Astrocyte of the cerebellum (primary cell): ENCODE measurements at regions not wholly inside any gene's neighbourhood (a gene's known extent, or its start where the extent isn't known, plus 50 kb on each side); places are given as distances from the start of the nearest gene placed in this dataset.

Experiments
- DNase-seq: peaks from one replicate; pipeline ENCODE4 v3.0.0-alpha.2; 2011; ENCODE audit warnings: low read depth
- H3K4me3 ChIP-seq: 2 replicates; pipeline ENCODE4 v1.5.1; 2011; ENCODE audit warnings: mild to moderate bottlenecking, low read depth, low read length, moderate library complexity
- in situ Hi-C: cut with HindIII; loops from 2 replicates; pipeline ENCODE4 v1.10.0; 2017; ENCODE audit warnings: low sequenced_read_pairs
- TF ChIP-seq, protein P1 (sequence below): IDR thresholded peaks from 2 replicates; pipeline ENCODE4 v1.5.1; 2012; ENCODE audit warnings: low read length, low read depth, moderate library complexity, mild to moderate bottlenecking; ENCODE audit errors: missing control alignments

DNA sequence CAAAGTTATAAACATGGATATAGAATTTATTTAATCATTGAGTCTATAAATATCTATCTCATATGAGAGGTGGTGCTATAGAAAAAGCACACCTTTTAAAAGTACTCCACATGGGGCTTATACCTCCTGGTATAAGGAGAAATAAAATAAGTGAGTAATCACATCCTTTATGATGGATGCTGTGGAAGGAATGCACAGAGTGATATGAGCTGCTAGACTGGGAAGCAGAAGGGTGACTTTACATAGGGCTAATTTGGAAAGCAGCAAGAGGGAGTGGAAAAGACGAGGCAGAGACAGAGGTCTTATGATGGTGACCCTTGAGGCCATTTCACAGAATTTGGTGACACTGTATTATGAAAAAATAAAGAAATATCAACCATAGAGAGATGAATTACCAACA lies 59.4 kb upstream of the AHR start:
- TF ChIP-seq, protein P1, sequence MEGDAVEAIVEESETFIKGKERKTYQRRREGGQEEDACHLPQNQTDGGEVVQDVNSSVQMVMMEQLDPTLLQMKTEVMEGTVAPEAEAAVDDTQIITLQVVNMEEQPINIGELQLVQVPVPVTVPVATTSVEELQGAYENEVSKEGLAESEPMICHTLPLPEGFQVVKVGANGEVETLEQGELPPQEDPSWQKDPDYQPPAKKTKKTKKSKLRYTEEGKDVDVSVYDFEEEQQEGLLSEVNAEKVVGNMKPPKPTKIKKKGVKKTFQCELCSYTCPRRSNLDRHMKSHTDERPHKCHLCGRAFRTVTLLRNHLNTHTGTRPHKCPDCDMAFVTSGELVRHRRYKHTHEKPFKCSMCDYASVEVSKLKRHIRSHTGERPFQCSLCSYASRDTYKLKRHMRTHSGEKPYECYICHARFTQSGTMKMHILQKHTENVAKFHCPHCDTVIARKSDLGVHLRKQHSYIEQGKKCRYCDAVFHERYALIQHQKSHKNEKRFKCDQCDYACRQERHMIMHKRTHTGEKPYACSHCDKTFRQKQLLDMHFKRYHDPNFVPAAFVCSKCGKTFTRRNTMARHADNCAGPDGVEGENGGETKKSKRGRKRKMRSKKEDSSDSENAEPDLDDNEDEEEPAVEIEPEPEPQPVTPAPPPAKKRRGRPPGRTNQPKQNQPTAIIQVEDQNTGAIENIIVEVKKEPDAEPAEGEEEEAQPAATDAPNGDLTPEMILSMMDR: no peak
- no peak overlapping the region for H3K4me3 ChIP-seq
- DNase-seq: no peak
- in situ Hi-C loops: no loop called here

DNA sequence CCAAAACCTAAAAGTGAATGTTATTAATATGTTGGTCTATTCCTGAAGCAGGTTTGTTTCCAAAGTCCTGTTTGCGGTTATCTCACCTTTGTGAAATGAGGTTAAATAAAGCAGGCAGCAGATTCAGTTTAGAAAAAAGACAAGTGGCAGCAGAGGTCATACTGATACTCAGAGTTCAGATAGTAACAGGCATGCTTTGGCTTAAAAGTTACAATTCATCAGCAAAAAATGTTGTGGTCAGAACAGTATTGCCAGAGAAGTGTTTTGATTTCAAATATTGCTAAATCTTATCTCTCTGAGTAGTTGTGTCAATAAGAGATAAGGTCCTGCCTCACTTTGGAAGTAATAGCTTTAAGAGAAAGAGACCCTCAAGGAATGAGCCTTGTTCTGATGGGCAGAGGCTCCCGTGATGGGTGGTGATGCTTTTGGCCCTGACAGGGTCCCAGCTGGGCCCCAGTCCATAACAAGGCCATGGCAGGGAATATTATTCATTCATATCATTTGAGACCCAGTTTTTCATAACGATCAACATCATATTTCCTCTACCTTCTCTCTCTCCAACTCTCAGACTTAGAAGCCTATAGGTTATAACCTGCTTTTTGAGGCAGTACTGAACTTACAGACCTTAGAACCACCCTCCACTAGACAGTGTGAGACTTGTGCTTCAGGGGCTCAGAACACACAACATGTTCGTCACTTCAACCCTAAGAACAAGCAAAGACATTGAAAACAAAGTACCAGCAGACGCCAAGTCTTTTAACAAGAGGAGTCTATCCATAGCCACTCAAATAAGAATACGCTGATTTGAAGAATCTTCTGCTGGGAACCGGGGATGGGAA lies 58.5 kb upstream of the AHR start:
- DNase-seq: no peak

DNA sequence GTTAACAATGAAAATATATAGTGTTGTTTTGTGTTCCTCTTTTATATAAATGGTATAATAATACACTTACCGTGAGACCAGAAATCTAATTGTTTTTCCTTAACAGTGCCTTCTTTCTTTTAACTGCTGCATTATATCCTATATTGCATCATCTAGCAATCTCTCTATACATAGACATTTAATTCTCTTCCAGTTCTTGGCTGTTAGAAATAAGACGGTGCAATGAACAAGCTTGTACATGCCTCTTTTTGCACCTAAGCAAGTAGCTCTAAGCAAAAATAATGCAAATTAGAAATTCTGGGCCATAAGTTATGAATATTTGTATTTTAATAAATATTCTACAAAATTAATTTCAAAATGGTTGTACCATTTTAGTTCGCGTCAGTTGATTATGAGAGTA lies 55.9 kb upstream of the AHR start:
- in situ Hi-C loops: no loop called here
- no peak for DNase-seq
- no peak overlapping the region for H3K4me3 ChIP-seq
- TF ChIP-seq, protein P1: no peak

More for the DNA sequence above, 58.5 kb upstream of the AHR start:
- in situ Hi-C loops: no loop called here
- TF ChIP-seq, protein P1: no peak
- H3K4me3 ChIP-seq: no peak overlapping the region

DNA sequence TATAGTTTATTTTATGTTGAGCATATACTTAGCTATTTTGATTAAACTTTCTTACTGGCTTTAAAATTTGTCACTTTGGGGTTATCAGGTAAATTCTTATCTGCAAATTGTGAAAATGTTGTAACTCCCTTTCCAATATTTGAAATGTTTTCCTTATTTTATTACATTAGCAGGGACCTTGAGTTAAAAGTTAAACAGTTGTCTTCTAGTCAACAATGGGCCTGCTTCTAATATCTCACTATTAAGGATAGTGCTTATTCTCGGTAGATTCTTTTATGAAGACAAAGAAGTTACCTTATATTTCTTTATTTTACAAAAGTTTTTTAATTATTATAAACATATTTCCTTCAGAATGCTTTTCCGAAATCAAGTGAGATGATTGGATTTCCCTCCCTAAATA lies 53.7 kb upstream of the AHR start:
- in situ Hi-C loops: no loop called here
- no peak overlapping the region for H3K4me3 ChIP-seq

DNA sequence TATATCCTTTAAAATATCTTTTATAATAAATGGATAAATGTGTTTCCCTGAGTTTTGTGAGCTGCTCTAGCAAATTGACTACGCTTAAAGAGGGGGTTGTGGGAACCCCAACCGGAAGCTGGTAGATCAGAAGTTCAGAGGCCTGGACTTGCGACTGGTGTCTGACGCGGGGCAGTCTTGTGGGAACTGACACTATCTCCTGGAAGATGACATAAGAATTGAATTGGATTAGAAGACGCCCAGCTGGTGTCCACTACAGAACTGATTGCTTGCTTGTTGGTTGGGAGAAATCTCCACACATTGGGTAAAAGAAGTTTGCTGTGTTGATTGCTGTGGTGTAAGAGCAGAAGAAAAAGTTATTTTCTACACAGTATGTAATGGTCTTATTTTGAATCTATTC lies 51.1 kb upstream of the AHR start:
- in situ Hi-C loops: no loop called here
- TF ChIP-seq, protein P1: no peak
- no peak overlapping the region for H3K4me3 ChIP-seq
- DNase-seq: no peak

More for the DNA sequence above, 53.7 kb upstream of the AHR start:
- TF ChIP-seq, protein P1: no peak
- no peak for DNase-seq

DNA sequence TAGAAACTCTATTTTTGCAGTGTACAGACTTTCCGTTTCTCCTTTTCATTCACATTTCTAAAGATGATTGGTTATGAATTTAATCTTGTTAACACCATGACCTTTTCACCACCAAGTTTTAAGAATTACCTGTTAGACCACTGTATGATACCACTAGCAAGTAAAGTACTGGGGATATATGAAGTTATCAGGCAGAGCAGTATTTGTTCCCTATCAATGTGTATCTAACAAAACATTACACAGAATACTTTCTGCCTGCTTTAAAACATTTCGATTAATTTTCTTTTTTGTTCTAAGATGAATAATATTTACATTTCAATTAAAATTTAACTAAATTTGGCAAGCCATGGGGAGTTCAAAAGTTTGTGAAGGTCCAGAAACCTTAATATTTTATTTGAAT lies 49.9 kb upstream of the AHR start:
- H3K4me3 ChIP-seq: no peak overlapping the region
- in situ Hi-C loops: no loop called here
- TF ChIP-seq, protein P1: no peak
- DNase-seq: no peak
